GM06990 (cell line): ENCODE measurements at regions not wholly inside any gene's neighbourhood (a gene's known extent, or its start where the extent isn't known, plus 50 kb on each side); places are given as distances from the start of the nearest gene placed in this dataset.

ENCODE experiments used
- DNase-seq: peaks from one replicate; pipeline ENCODE4 v3.0.0-alpha.2; 2011; ENCODE audit not compliant: insufficient read length; ENCODE audit errors: extremely low read depth
- H3K27me3 ChIP-seq: replicated peaks from 2 replicates; pipeline ENCODE4 v1.6.0; 2011; ENCODE audit warnings: low read length; ENCODE audit not compliant: control insufficient read depth, insufficient read depth
- H3K36me3 ChIP-seq: 2 replicates; pipeline ENCODE4 v1.5.1; 2011; ENCODE audit warnings: low read length; ENCODE audit not compliant: control insufficient read depth, insufficient read depth
- H3K4me3 ChIP-seq: replicated peaks from 2 replicates; pipeline ENCODE4 v1.5.1; 2011; ENCODE audit warnings: low read depth, mild to moderate bottlenecking, control low read depth, low read length
- TF ChIP-seq, protein P1 (sequence below): IDR thresholded peaks from 2 replicates; pipeline ENCODE4 v1.5.1; 2011; ENCODE audit warnings: low read length, control low read depth, mild to moderate bottlenecking, inconsistent platforms; ENCODE audit not compliant: insufficient read depth, poor library complexity, severe bottlenecking

DNA sequence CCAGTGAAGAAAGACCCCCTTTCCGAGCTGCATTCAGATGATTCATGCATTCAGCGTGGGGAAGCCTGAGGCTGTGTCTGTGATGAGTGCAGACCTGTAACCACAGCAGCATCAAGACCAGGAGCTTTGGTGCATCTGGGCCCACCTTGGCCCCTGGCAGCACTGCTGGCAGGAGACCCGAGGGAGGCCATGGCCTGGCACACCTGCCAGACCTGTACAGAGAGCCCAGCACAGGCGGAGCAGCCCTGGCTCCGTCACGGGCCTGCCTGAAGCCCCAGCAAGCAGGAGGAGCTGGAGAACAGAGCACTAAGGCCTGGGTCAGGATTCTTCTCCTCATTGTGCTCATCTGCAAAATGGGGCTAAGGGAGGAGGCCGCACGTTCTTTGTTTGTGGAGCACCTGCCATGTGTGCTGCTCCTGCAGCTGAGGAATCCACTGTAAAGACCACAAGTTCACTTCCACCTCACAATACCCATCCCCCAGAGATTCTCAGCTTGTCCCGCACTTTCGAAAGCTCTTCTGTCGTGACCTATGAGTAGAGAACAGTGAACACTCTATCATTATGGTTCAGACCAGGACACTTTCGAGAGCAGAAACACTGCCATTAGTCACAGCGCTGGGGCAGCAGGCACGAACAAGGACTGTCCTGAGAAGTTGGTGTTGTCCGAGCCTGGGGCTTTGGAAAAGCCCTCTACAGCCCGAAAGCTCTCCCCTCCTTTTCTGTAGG, 144.4 kb upstream of the CST7 start:
- DNase-seq: no peak
- Histone ChIP-seq H3K4me3 (no peak overlapping the region), H3K36me3 (no peaks in the 10 kb centered on the region), H3K27me3 (no peaks in the 10 kb centered on the region)
- TF ChIP-seq, protein P1, sequence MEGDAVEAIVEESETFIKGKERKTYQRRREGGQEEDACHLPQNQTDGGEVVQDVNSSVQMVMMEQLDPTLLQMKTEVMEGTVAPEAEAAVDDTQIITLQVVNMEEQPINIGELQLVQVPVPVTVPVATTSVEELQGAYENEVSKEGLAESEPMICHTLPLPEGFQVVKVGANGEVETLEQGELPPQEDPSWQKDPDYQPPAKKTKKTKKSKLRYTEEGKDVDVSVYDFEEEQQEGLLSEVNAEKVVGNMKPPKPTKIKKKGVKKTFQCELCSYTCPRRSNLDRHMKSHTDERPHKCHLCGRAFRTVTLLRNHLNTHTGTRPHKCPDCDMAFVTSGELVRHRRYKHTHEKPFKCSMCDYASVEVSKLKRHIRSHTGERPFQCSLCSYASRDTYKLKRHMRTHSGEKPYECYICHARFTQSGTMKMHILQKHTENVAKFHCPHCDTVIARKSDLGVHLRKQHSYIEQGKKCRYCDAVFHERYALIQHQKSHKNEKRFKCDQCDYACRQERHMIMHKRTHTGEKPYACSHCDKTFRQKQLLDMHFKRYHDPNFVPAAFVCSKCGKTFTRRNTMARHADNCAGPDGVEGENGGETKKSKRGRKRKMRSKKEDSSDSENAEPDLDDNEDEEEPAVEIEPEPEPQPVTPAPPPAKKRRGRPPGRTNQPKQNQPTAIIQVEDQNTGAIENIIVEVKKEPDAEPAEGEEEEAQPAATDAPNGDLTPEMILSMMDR: no peak

DNA sequence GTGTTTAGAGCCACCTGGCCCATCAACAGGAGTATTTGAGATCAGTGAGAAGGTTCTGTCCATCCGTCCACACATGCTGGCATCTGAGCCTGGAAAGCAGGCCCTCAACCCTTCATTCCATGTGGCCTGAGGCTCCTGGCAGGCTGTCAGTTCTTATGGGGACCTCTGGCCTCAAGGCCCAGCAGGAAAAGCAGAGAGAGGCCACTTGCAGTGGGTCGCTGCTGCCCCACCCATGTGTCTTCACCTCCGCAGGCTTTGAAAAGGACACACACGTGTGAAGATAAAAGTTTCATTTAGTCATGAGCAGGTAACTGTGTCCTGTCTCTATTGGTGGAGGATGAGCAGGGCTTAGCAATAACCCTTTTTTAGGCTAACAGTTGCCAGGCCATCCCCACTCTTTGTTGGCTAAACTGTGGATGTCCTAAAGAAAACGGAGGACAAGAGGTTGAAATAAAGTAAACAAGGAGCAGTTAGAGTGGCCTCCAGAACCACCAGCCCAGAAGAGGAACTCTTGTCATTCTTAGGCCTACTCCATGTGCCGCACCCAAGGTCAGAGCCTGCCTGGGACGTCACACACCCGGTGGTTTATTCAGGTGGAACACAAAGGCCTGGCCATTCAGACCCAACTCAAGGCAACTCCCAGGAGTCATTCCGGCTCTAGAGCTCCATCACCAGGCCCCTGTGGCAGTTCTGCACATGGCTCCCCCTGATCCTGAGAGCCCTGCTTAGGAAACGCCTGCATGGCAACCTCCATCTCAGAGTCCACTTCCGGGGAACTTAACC, 143.4 kb upstream of the CST7 start:
- Histone ChIP-seq H3K36me3 (no peaks in the 10 kb centered on the region), H3K4me3 (no peak overlapping the region), H3K27me3 (no peaks in the 10 kb centered on the region)
- no peak for DNase-seq
- TF ChIP-seq, protein P1: no peak

DNA sequence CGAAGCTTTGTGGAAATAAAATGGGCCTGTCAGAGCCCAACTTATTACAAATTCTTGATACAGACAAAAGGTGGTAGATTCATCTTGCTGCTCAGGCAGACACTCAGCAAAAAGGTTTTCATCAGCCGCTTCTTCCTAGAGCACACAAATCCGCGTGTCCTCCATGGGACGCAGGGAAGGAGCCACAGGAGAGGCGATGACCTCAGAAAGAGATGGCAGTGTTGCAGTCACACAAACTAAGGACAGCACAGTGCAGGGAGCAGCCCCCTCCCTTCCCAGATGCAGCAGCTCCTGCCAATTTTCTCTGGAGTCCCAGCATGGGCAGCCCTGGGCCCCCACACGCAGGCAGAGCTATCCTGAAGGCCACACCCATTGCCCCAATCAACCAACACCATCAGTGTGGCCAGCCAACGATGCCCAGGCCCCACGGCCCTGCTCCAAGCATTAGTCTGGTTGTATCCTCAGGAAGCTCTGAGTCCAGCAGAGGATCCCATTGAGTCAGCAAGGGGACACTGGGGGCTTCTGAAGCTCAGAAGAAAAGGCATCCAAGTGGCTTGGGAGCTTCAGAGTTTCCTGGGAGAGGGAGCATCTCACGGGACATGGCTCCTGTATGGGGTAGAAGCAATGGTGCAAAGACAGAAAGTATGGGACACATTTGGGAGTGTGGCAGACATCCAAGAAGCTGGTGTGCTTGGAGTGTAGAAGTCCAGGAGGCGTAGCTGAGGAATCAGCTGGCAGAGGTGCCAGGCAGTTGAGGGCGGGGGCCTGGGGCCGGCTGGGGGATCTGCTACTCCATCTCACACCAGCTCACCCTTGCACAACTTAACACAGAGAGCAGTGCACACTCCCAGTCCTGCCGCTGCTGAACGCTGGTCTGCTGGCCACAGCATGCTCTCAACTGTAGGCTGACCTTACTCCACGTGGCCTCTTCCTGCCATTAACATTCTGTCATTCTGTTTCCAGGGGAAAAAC, 142.1 kb upstream of the CST7 start:
- no peaks in the 10 kb centered on the region for H3K36me3 ChIP-seq
- DNase-seq: no peak
- H3K27me3 ChIP-seq: no peaks in the 10 kb centered on the region
- TF ChIP-seq, protein P1: no peak
- H3K4me3 ChIP-seq: no peak overlapping the region

DNA sequence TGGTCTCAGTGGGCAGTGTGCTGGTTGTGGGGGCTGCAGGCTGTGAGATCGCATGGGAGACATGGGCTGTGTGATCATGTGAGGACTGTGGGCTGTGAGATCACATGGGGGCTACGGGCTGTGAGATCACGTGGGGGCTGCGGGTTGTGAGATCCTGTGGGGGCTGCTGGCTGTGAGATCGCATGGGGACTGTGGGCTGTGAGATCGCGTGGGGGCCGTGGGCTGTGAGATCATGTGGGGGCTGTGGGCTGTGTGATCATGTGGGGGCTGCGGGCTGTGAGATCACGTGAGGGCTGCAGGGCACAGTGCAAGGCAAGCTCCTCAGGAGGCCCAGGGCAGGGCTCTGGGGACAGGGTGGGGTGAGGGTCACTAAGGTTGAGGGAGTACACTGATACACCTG, 140.5 kb upstream of the CST7 start:
- no peak for DNase-seq
- H3K36me3 ChIP-seq: no peaks in the 10 kb centered on the region
- TF ChIP-seq, protein P1: no peak
- no peak overlapping the region for H3K4me3 ChIP-seq
- no peaks in the 10 kb centered on the region; the same call in 1 of the 2 replicates for H3K27me3 ChIP-seq

DNA sequence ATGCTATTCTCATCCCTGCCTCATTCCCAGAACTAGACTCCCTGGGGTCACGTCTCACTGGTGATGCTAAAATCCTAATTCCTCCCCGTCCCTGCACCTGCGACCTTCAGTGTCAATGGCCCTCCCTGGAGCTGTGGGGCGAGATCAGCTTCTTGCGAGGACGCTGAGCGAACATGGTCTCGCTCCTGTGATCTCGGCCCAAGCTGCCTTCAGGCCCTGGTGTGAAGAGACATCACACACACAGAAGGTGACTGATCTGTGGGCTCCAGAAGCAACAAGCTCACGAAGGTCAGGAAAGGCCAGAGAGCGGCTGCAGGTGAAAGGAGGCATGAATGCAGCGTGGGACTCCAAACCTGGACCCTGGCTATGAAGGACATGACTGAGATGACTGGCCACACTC, 139.5 kb upstream of the CST7 start:
- H3K36me3 ChIP-seq: no peaks in the 10 kb centered on the region
- DNase-seq: no peak
- H3K27me3 ChIP-seq: no peaks in the 10 kb centered on the region; the same call in 1 of the 2 replicates
- TF ChIP-seq, protein P1: no peak
- H3K4me3 ChIP-seq: no peak overlapping the region
